Esophagus squamous epithelium (tissue), 5 donors: ENCODE measurements at regions not wholly inside any gene's neighbourhood (a gene's known extent, or its start where the extent isn't known, plus 50 kb on each side); places are given as distances from the start of the nearest gene placed in this dataset.

Experiments used
- DNase-seq: peaks from one replicate; lab custom pipeline; 2025; lab: John Stamatoyannopoulos, UW
- H3K27ac ChIP-seq, 4 donors: fragments of 200-600 bp; sonication (generic); one replicate each; pipeline ENCODE4 v1.5.1; 2016 to 2019; ENCODE audit warnings: mild to moderate bottlenecking in 1 of 4
- H3K27me3 ChIP-seq, 4 donors: fragments of 200-600 bp; sonication (generic); 1 replicate in 3 of 4; 2 replicates in 1 of 4; pipeline versions ENCODE4 v1.5.1 to v1.6.0; 2017 to 2021; ENCODE audit warnings: antibody characterized with exemption in 1 of 4
- H3K36me3 ChIP-seq, 3 donors: fragments of 200-600 bp; sonication (generic); one replicate each; pipeline ENCODE4 v1.5.1; 2016 to 2019
- H3K4me1 ChIP-seq, 3 donors: fragments of 200-600 bp; sonication (generic); one replicate each; pipeline ENCODE4 v1.5.1; 2017 to 2019
- H3K4me3 ChIP-seq, 4 donors: fragments of 200-600 bp; sonication (generic); 1 replicate in 3 of 4; 2 replicates in 1 of 4; pipeline ENCODE4 v1.5.1; 2016 to 2019; ENCODE audit warnings: mild to moderate bottlenecking in 2 of 4, moderate library complexity in 1 of 4
- H3K9me3 ChIP-seq, 3 donors: fragments of 200-600 bp; sonication (generic); one replicate each; pipeline ENCODE4 v1.5.1; 2016 to 2019
- CTCF ChIP-seq, 6 experiments: fragments of 450-650 bp in 4 of 6; fragments of 200-600 bp in 2 of 6; sonication (generic) in 2 of 6; IDR thresholded peaks; one replicate each; pipeline ENCODE4 v1.5.1; 2016 to 2019; ENCODE audit warnings: antibody characterized with exemption in 6 of 6, mild to moderate bottlenecking in 4 of 6, moderate library complexity in 4 of 6
- POLR2A ChIP-seq, 4 donors: fragments of 450-650 bp; IDR thresholded peaks; one replicate each; pipeline ENCODE4 v1.6.1; 2017; ENCODE audit warnings: antibody characterized with exemption in 4 of 4, mild to moderate bottlenecking in 4 of 4, moderate library complexity in 3 of 4
- WGBS, 2 donors: methylation state at CpG; one replicate each; pipeline ENCODE4 v1.1.5; 2018; 5-methylcytosine and 5-hydroxymethylcytosine counted together
- intact Hi-C: fragments of 100-400 bp; cut with DNase I; formaldehyde crosslinking; loops from one replicate; pipeline ENCODE4 v1.15.0; 2022
- small RNA-seq, 4 donors: library from RNA; depleted of rRNA; stranded (forward); fragments of <200 nt; gene quantifications; one replicate each; pipeline ENCODE3, GENCODE V24; 2016
- donor health status: DM: yes; HTN: yes; CAD: no.

GRCh38 chr4:56086561-56086960 is 137.8 kb downstream of the CEP135 start:
- intact Hi-C loops = no loop called here

GRCh38 chr4:56086073-56086541 is 137.4 kb downstream of the CEP135 start:
- TF ChIP-seq POLR2A (IDR thresholded peaks at IDR 0.05) (no peak), CTCF (IDR thresholded peaks at IDR 0.05) (no peak)
- Histone ChIP-seq H3K4me3 (no peak overlapping the region), H3K4me1 (no peaks in the 10 kb centered on the region), H3K27me3 (peaks cover 0 to 3% (median 0%) of the 10 kb centered on the region in 4 donors), H3K9me3 (no peaks in the 10 kb centered on the region), H3K27ac (no peak overlapping the region), H3K36me3 (no peaks in the 10 kb centered on the region)
- no peak for DNase-seq
- 28 to 31% methylated on average over 3 of the region's 3 CpGs for WGBS, 2 donors
- intact Hi-C loops = no loop called here

More at GRCh38 chr4:56086561-56086960, 137.8 kb downstream of the CEP135 start:
- Histone ChIP-seq H3K4me3 (no peak overlapping the region), H3K36me3 (no peaks in the 10 kb centered on the region), H3K4me1 (no peaks in the 10 kb centered on the region), H3K9me3 (no peaks in the 10 kb centered on the region), H3K27me3 (peaks cover 0 to 3% (median 0%) of the 10 kb centered on the region in 4 donors), H3K27ac (no peak overlapping the region)
- WGBS, 2 donors = 79 to 87% methylated on average over 7 of the region's 7 CpGs
- TF ChIP-seq CTCF (IDR thresholded peaks at IDR 0.05) (no peak), POLR2A (IDR thresholded peaks at IDR 0.05) (no peak)
- DNase-seq = no peak

- Histone ChIP-seq H3K9me3 (no peaks in the 10 kb centered on the region), H3K27me3 (no peaks in the 10 kb centered on the region), H3K36me3 (no peaks in the 10 kb centered on the region), H3K4me3 (no peak overlapping the region), H3K27ac (no peak overlapping the region), H3K4me1 (no peaks in the 10 kb centered on the region)
- DNase-seq = no peak
- intact Hi-C loops = no loop called here
- WGBS, 2 donors = 23 to 30% methylated on average over 2 of the region's 2 CpGs
- no peak for TF ChIP-seq CTCF (IDR thresholded peaks at IDR 0.05)
- TF ChIP-seq POLR2A (IDR thresholded peaks at IDR 0.05) = no peak
Measured at GRCh38 chr4:56085275-56085674, 136.5 kb downstream of the CEP135 start.

GRCh38 chr4:56084851-56085250 is 136.1 kb downstream of the CEP135 start:
- TF ChIP-seq CTCF (IDR thresholded peaks at IDR 0.05) (no peak), POLR2A (IDR thresholded peaks at IDR 0.05) (no peak)
- no peaks in the 10 kb centered on the region for H3K27me3 ChIP-seq
- 61 to 74% methylated on average over 4 of the region's 4 CpGs for WGBS, 2 donors
- H3K4me3 ChIP-seq = no peak overlapping the region
- no peaks in the 10 kb centered on the region for H3K9me3 ChIP-seq
- no peaks in the 10 kb centered on the region for H3K36me3 ChIP-seq
- DNase-seq = no peak
- H3K27ac ChIP-seq = no peak overlapping the region
- H3K4me1 ChIP-seq = no peaks in the 10 kb centered on the region
- intact Hi-C loops = no loop called here

Small RNA genes in the stretch of these regions (small RNA-seq; reads per million reads assigned to genes)
- gene RNA5SP161 = 0 reads per million in 4 donors
